HL-60 (cell line): ENCODE measurements at regions not wholly inside any gene's neighbourhood (a gene's known extent, or its start where the extent isn't known, plus 50 kb on each side); places are given as distances from the start of the nearest gene placed in this dataset.

Experiments
- CTCF ChIP-seq: IDR thresholded peaks from one replicate; pipeline ENCODE4 v1.5.1; 2011; ENCODE audit warnings: low read length, control low read depth, inconsistent platforms; ENCODE audit not compliant: insufficient read depth
- POLR2AphosphoS5 ChIP-seq: IDR thresholded peaks from 2 replicates; pipeline ENCODE4 v1.6.1; 2012; ENCODE audit warnings: low read depth
- REST ChIP-seq: IDR thresholded peaks from 2 replicates; pipeline ENCODE4 v1.6.1; 2012; ENCODE audit warnings: low read depth; ENCODE audit not compliant: insufficient replicate concordance

- TF ChIP-seq POLR2AphosphoS5: no peak
- no peak for TF ChIP-seq CTCF
- no peak for TF ChIP-seq REST
Observed at GRCh38 chr10:84654671-84655070, 326.3 kb downstream of the CCSER2 start.
